ENCODE measurements at regions not wholly inside any gene's neighbourhood (a gene's known extent, or its start where the extent isn't known, plus 50 kb on each side); places are given as distances from the start of the nearest gene placed in this dataset.

GRCh38 chr1:195899762-195900352 is 708.4 kb downstream of the KCNT2 start:
- no peak for DNase-seq (ENCODE audit: insufficient read length, low spot score, missing footprints)
- Histone ChIP-seq H3K27me3 (ENCODE audit: insufficient read depth, low read length) (no peaks in the 10 kb centered on the region), H2AFZ (ENCODE audit: low read length) (no peak overlapping the region), H3K27ac (ENCODE audit: low read depth, low read length) (no peak overlapping the region), H3K36me3 (ENCODE audit: insufficient read depth, low read length) (no peaks in the 10 kb centered on the region), H3K4me2 (ENCODE audit: insufficient read depth, low read length) (no peak overlapping the region), H3K9me3 (ENCODE audit: low read depth, low read length) (peaks cover 5% of the 10 kb centered on the region), H4K20me1 (ENCODE audit: insufficient read depth, low read length) (no peaks in the 10 kb centered on the region), H3K79me2 (ENCODE audit: insufficient read depth, low read length) (no peaks in the 10 kb centered on the region), H3K4me3 (ENCODE audit: insufficient read depth, low read length) (no peak overlapping the region), H3K4me1 (ENCODE audit: insufficient read depth, low read length) (no peaks in the 10 kb centered on the region)
- TF ChIP-seq, protein P1, sequence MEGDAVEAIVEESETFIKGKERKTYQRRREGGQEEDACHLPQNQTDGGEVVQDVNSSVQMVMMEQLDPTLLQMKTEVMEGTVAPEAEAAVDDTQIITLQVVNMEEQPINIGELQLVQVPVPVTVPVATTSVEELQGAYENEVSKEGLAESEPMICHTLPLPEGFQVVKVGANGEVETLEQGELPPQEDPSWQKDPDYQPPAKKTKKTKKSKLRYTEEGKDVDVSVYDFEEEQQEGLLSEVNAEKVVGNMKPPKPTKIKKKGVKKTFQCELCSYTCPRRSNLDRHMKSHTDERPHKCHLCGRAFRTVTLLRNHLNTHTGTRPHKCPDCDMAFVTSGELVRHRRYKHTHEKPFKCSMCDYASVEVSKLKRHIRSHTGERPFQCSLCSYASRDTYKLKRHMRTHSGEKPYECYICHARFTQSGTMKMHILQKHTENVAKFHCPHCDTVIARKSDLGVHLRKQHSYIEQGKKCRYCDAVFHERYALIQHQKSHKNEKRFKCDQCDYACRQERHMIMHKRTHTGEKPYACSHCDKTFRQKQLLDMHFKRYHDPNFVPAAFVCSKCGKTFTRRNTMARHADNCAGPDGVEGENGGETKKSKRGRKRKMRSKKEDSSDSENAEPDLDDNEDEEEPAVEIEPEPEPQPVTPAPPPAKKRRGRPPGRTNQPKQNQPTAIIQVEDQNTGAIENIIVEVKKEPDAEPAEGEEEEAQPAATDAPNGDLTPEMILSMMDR (IDR thresholded peaks at IDR 0.05; ENCODE audit: extremely low read depth, low read depth, low read length): no peak

DNA sequence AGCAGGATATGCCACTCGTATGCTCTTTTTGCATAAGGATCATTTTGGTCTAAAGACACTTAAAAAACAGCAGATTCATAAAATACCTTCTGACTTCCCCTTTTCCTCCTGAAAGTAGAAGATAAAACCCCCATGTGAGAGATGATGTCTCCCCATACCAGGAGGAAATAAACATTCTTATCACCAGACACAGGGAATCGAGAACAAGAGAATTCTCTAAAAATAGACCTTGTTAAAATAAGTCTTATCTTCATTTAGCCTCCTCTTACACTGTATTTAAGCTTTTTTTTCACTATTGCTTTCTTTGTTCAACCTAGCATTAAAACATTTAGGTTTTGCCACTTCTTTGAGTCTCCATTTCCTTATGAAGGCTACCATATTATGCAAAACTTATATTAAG is 709.3 kb downstream of the KCNT2 start:
- no peak overlapping the region for H3K4me3 ChIP-seq (ENCODE audit: insufficient read depth, low read length)
- no peak for DNase-seq (ENCODE audit: insufficient read length, low spot score, missing footprints)
- H3K36me3 ChIP-seq (ENCODE audit: insufficient read depth, low read length): no peaks in the 10 kb centered on the region
- H2AFZ ChIP-seq (ENCODE audit: low read length): no peak overlapping the region
- H3K4me2 ChIP-seq (ENCODE audit: insufficient read depth, low read length): no peak overlapping the region
- no peaks in the 10 kb centered on the region for H3K4me1 ChIP-seq (ENCODE audit: insufficient read depth, low read length)
- TF ChIP-seq, protein P1 (IDR thresholded peaks at IDR 0.05; ENCODE audit: extremely low read depth, low read depth, low read length): no peak
- H3K27ac ChIP-seq (ENCODE audit: low read depth, low read length): no peak overlapping the region
- no peaks in the 10 kb centered on the region for H3K79me2 ChIP-seq (ENCODE audit: insufficient read depth, low read length)
- no peaks in the 10 kb centered on the region for H4K20me1 ChIP-seq (ENCODE audit: insufficient read depth, low read length)
- no peaks in the 10 kb centered on the region for H3K27me3 ChIP-seq (ENCODE audit: insufficient read depth, low read length)
- H3K9me3 ChIP-seq (ENCODE audit: low read depth, low read length): peaks cover 7% of the 10 kb centered on the region

- Histone ChIP-seq H3K27ac (ENCODE audit: low read depth, low read length) (no peak overlapping the region), H3K4me1 (ENCODE audit: insufficient read depth, low read length) (no peaks in the 10 kb centered on the region), H3K36me3 (ENCODE audit: insufficient read depth, low read length) (no peaks in the 10 kb centered on the region), H3K4me2 (ENCODE audit: insufficient read depth, low read length) (no peak overlapping the region), H3K27me3 (ENCODE audit: insufficient read depth, low read length) (no peaks in the 10 kb centered on the region), H3K4me3 (ENCODE audit: insufficient read depth, low read length) (no peak overlapping the region), H3K9me3 (ENCODE audit: low read depth, low read length) (peaks cover 7% of the 10 kb centered on the region), H3K79me2 (ENCODE audit: insufficient read depth, low read length) (no peaks in the 10 kb centered on the region), H2AFZ (ENCODE audit: low read length) (no peak overlapping the region), H4K20me1 (ENCODE audit: insufficient read depth, low read length) (no peaks in the 10 kb centered on the region)
- no peak for DNase-seq (ENCODE audit: insufficient read length, low spot score, missing footprints)
- TF ChIP-seq, protein P1 (IDR thresholded peaks at IDR 0.05; ENCODE audit: extremely low read depth, low read depth, low read length): no peak
Observed at GRCh38 chr1:195898373-195898772, 709.9 kb downstream of the KCNT2 start.

- Histone ChIP-seq H3K4me1 (ENCODE audit: insufficient read depth, low read length) (no peaks in the 10 kb centered on the region), H4K20me1 (ENCODE audit: insufficient read depth, low read length) (no peaks in the 10 kb centered on the region), H3K9me3 (ENCODE audit: low read depth, low read length) (peaks cover 7% of the 10 kb centered on the region), H3K27me3 (ENCODE audit: insufficient read depth, low read length) (no peaks in the 10 kb centered on the region), H3K4me2 (ENCODE audit: insufficient read depth, low read length) (no peak overlapping the region), H3K79me2 (ENCODE audit: insufficient read depth, low read length) (no peaks in the 10 kb centered on the region), H2AFZ (ENCODE audit: low read length) (no peak overlapping the region), H3K27ac (ENCODE audit: low read depth, low read length) (no peak overlapping the region), H3K36me3 (ENCODE audit: insufficient read depth, low read length) (no peaks in the 10 kb centered on the region), H3K4me3 (ENCODE audit: insufficient read depth, low read length) (no peak overlapping the region)
- no peak for DNase-seq (ENCODE audit: insufficient read length, low spot score, missing footprints)
- TF ChIP-seq, protein P1 (IDR thresholded peaks at IDR 0.05; ENCODE audit: extremely low read depth, low read depth, low read length): no peak
Observed at GRCh38 chr1:195897076-195897475, 711.2 kb downstream of the KCNT2 start.

Measured in osteoblast (primary cell).